SW 1271 (cell line): ENCODE measurements at regions not wholly inside any gene's neighbourhood (a gene's known extent, or its start where the extent isn't known, plus 50 kb on each side); places are given as distances from the start of the nearest gene placed in this dataset.

Experiments used
- DNase-seq, 2 experiments: peaks; one replicate each; lab custom pipeline; 2025; lab: John Stamatoyannopoulos, UW

GRCh38 chr2:239715606-239716005, 309.5 kb downstream of the NDUFA10 start:
- DNase-seq = no peak

- no peak for DNase-seq
These were observed 309.9 kb downstream of the NDUFA10 start for GRCh38 chr2:239715202-239715601.

- DNase-seq = no peak
These were observed 311.0 kb downstream of the NDUFA10 start for GRCh38 chr2:239714116-239714515.

GRCh38 chr2:239712755-239713154, 311.9 kb upstream of the HDAC4 start:
- DNase-seq = no peak

GRCh38 chr2:239711911-239712570, 311.2 kb upstream of the HDAC4 start:
- DNase-seq = no peak

GRCh38 chr2:239710953-239711861, 310.4 kb upstream of the HDAC4 start:
- no peak for DNase-seq

- DNase-seq = no peak
These were observed 305.5 kb upstream of the HDAC4 start for GRCh38 chr2:239706367-239706766.

- no peak for DNase-seq
These were observed 303.9 kb upstream of the HDAC4 start for GRCh38 chr2:239704737-239705136.

- no peak for DNase-seq
These were observed 303.0 kb upstream of the HDAC4 start for GRCh38 chr2:239703834-239704233.

- DNase-seq = no peak
These were observed 300.0 kb upstream of the HDAC4 start for GRCh38 chr2:239700686-239701345.

GRCh38 chr2:239697399-239698164, 296.8 kb upstream of the HDAC4 start:
- DNase-seq = no peak

GRCh38 chr2:239696559-239697207, 295.9 kb upstream of the HDAC4 start:
- DNase-seq = no peak

- DNase-seq = no peak
These were observed 295.0 kb upstream of the HDAC4 start for GRCh38 chr2:239695728-239696240.

GRCh38 chr2:239695106-239695727, 294.4 kb upstream of the HDAC4 start:
- DNase-seq = no peak

- DNase-seq = no peak
These were observed 293.7 kb upstream of the HDAC4 start for GRCh38 chr2:239694487-239694886.

GRCh38 chr2:239693761-239694415, 293.1 kb upstream of the HDAC4 start:
- DNase-seq = no peak

GRCh38 chr2:239693330-239693729, 292.5 kb upstream of the HDAC4 start:
- no peak for DNase-seq

GRCh38 chr2:239692919-239693318, 292.1 kb upstream of the HDAC4 start:
- no peak for DNase-seq

GRCh38 chr2:239692362-239692851, 291.6 kb upstream of the HDAC4 start:
- DNase-seq = no peak

GRCh38 chr2:239691720-239692119, 290.9 kb upstream of the HDAC4 start:
- no peak for DNase-seq
